Activated gamma-delta T cell (primary cell): ENCODE measurements at regions not wholly inside any gene's neighbourhood (a gene's known extent, or its start where the extent isn't known, plus 50 kb on each side); places are given as distances from the start of the nearest gene placed in this dataset.
"Not testable (repeated sequence)": the region's sequence is repeated elsewhere in the genome, so short reads cannot be mapped to it uniquely, and the experiment has no call there.

Experiments used
- DNase-seq: peaks from one replicate; lab custom pipeline; 2025; lab: John Stamatoyannopoulos, UW

DNA sequence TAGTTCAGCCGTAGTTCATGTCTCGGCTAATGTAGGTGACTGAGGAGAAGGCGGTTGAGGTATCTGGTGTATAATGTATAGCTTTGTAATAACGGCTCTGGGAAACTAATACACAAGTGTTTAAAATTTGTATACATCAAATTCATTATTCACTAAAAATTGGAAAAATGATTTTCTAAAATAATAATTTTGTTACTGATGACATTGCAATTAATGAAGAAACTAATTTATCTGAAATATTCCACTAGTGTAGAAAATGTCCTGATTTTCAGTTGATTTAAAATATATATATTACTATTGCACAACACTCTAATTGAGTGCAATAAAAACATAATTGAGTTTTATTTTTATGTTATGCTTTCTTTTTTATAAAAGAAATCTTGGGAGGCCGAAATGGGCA lies 823.0 kb downstream of the TAF11L14 start:
- no peak for DNase-seq

GRCh38 chr5:18461766-18462165 lies 827.5 kb downstream of the TAF11L14 start:
- DNase-seq: no peak

GRCh38 chr5:18465833-18466681 lies 831.8 kb downstream of the TAF11L14 start:
- no peak for DNase-seq

GRCh38 chr5:18466731-18467130 lies 832.5 kb downstream of the TAF11L14 start:
- no peak for DNase-seq

- not testable (repeated sequence) for DNase-seq
These were observed 837.5 kb downstream of the TAF11L14 start for GRCh38 chr5:18471791-18472190.

DNA sequence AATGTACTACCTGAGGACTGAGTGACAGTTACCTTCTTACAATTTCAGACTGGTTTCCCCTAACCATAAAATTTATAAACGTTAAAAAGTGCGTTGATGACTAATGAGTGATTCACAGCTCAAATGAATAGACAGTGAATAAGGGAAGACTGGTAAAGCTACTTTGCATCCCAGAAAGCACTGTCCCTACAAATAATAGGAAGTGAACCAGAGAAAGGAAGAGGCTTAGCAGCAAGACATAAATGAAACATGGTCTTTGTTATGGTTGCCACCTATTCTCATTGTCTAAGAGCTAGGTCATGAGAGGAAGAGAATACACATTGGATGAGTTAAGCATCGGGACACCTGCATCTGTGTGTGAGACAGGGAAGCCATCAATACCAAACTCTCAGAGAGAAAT lies 849.2 kb downstream of the TAF11L14 start:
- DNase-seq: no peak

- DNase-seq: no peak
These were observed 853.7 kb downstream of the TAF11L14 start for GRCh38 chr5:18487928-18488480.

DNA sequence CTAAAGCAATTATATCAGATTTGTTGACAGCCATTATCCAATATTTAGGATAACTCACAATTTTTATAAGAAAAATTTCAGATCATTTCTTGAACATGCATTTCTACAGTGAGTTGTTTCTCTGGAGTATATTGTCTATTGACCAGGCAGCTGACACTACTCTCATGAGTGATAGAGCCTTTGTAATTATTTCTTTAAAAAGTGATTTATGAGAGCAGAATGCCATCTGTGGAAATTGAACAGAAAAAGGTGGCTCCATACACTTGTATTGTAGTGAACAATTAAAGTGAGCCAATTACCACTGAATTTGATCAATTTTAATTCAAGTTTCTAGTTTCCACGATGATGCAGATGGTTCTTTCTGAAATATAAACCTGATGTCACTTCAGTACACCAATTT lies 855.4 kb downstream of the TAF11L14 start:
- no peak for DNase-seq

GRCh38 chr5:18491349-18491748 lies 857.1 kb downstream of the TAF11L14 start:
- no peak for DNase-seq

- no peak for DNase-seq
These were observed 860.9 kb downstream of the TAF11L14 start for GRCh38 chr5:18495157-18495556.

DNA sequence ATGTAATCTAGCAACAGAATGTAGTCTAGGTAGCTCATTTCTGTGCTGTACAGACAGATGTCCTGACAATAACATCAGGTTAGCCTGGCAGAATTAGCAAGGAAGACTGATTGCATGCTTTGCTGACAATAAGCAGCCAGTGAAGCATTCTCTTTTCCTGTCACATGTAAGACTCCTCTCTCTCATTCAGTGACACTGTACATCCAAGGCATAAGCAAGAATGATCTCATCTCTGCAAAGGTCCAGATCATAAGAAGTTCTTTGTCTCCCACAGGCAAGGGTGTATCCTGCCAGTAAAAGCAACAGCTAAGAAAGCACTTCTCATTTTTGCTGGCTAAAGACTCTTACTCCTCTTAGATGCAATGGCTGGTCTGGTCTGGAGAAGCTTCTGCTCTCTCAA lies 861.8 kb downstream of the TAF11L14 start:
- no peak for DNase-seq

DNA sequence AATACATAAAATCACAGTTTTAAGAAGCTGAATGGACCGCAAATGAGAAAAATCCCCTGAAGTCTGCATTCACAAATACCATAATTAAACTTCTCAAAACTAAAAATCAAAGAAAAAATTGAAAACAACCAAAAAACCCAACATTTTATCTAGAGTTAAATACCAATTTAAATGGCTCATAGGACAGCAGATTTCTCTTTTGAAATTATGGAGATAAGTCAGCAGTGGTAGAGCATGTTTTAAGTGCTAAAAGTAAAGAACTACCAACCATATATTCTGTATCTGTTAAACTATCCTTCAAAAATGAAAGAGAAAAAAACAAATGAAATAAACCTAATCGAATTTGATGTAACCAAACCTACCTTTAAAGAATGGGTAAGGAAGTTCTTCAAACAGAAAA lies 862.8 kb downstream of the TAF11L14 start:
- no peak for DNase-seq

DNA sequence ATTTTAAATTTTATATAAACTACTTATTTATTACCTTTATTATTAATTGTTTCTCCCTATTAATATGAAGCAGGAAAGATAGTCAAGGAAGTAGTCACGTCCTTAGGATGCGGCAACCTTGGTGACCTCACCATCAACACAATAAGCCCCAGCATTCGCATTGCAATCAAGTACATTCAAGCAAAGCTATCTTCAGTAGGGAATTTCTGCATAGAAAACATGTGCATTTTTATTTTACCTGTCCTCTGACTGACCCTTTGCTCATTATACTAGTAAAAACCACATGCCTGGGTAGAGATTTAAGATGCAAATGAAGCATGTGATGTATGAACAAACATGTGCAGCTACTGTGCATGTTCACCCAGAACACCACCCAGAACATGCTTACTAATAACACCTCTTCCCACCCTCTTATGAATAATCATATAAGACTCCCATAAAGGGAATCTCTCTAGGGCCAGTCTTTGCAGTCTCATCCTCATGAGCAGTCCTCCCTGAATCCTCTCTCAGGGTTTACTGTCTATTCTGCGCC lies 869.6 kb downstream of the TAF11L14 start:
- no peak for DNase-seq

DNA sequence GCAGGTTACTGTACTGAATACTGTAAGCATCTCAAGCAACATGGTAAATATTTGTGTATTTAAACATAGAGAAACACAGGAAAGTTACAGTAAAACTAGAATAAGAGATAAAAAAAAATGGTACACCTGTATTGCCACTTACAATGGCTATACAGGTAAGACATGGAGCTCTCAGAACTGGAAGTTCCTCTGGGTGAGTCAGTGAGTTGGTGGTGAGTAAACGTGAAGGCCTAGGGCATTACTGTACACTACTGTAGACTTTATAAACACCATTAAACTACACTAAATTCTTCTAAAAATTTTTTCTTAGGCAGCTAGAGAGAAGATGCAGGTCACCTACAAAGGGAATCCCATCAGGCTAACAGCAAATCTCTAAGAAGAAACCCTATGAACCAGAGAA lies 872.9 kb downstream of the TAF11L14 start:
- no peak for DNase-seq

- no peak for DNase-seq
These were observed 883.6 kb downstream of the TAF11L14 start for GRCh38 chr5:18517641-18518380.

- DNase-seq: no peak
These were observed 889.1 kb downstream of the TAF11L14 start for GRCh38 chr5:18523380-18523779.

GRCh38 chr5:18526792-18527405 lies 892.6 kb downstream of the TAF11L14 start:
- no peak for DNase-seq

GRCh38 chr5:18533137-18533536 lies 898.9 kb downstream of the TAF11L14 start:
- no peak for DNase-seq

- DNase-seq: no peak
These were observed 899.9 kb downstream of the TAF11L14 start for GRCh38 chr5:18534119-18534518.

DNA sequence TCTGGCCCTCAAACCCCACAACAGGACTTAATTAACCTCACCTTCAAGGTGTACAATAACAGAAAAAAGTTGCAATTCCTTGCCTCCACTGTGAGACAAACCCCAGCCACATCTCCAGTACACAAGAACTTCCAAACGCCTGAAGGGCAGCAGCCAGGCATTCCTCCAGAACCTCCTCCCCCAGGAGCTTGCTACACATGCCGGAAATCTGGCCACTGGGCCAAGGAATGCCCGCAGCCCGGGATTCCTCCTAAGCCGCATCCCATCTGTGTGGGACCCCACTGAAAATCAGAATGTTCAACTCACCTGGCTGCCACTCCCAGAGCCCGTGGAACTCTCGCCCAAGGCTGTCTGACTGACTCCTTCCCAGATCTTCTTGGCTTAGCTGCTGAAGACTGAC lies 901.5 kb downstream of the TAF11L14 start:
- not testable (repeated sequence) for DNase-seq

GRCh38 chr5:18544421-18544820 lies 910.2 kb downstream of the TAF11L14 start:
- DNase-seq: no peak

DNA sequence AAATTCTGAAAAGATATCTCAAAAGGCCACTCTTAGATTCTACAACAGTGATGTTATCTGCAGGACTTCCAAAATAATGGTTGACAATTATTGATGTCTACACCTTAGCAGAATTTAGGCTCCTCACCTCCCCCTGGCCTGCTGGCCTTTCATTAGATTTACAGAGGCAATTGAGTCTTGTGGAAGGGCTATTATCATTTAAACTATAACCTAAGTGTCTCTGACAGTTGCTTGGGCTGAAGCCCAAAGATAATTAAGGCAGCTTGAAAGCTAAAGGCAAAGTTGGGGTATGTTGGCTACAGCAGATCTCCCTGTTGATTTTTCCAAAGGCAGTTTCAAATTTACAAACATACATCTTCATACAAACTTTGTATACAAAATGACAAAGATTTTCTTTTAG lies 912.3 kb downstream of the TAF11L14 start:
- no peak for DNase-seq
